ENCODE measurements at regions not wholly inside any gene's neighbourhood (a gene's known extent, or its start where the extent isn't known, plus 50 kb on each side); places are given as distances from the start of the nearest gene placed in this dataset.
"Not testable (repeated sequence)": the region's sequence is repeated elsewhere in the genome, so short reads cannot be mapped to it uniquely, and the experiment has no call there.

- TF ChIP-seq EP300 (IDR thresholded peaks at IDR 0.05) (no peak), POLR2A (IDR thresholded peaks at IDR 0.05) (no peak), CTCF (IDR thresholded peaks at IDR 0.05) (no peak), POLR2AphosphoS5 (IDR thresholded peaks at IDR 0.05) (no peak)
- peak overlapping the region in 2 of 4 donors; percentile 10 to 69 for H3K27ac ChIP-seq
- peaks cover 0 to 13% (median under 1%) of the 10 kb centered on the region in 4 donors for H3K36me3 ChIP-seq
- peaks cover 0 to 8% (median 6%) of the 10 kb centered on the region in 4 donors for H3K9me3 ChIP-seq
- no peak for ATAC-seq (ENCODE audit: low FRiP score in 2 of 2)
- 38 to 42% methylated on average over 2 to 3 of the region's 3 CpGs for WGBS, 2 donors
- H3K4me1 ChIP-seq, result no peaks in the 10 kb centered on the region
- no peak for DNase-seq
- no peaks in the 10 kb centered on the region for H3K27me3 ChIP-seq
- H3K4me3 ChIP-seq, result no peak overlapping the region
These were observed 59.2 kb upstream of the CD99 start for GRCh38 chrX:2631743-2632532.

- not testable (repeated sequence) for H3K4me3 ChIP-seq; H3K4me1 ChIP-seq; ATAC-seq (ENCODE audit: low FRiP score in 2 of 2); DNase-seq; H3K9me3 ChIP-seq; H3K27me3 ChIP-seq
- peak overlapping the region; percentile 61 to 70 (median 65) for H3K27ac ChIP-seq
- WGBS, 2 donors, result 65 to 84% methylated on average over 6 of the region's 6 CpGs
- peaks cover 0 to 20% (median 2%) of the 10 kb centered on the region in 4 donors for H3K36me3 ChIP-seq
These were observed 60.0 kb upstream of the CD99 start for GRCh38 chrX:2630935-2631742.

GRCh38 chrX:2630008-2630934 is 60.8 kb upstream of the CD99 start:
- 58 to 71% methylated on average over 5 of the region's 5 CpGs for WGBS, 2 donors

GRCh38 chrX:2629316-2630007 is 61.6 kb upstream of the CD99 start:
- H3K4me1 ChIP-seq, result no peaks in the 10 kb centered on the region
- peak overlapping the region; percentile 61 to 70 (median 65) for H3K27ac ChIP-seq
- H3K36me3 ChIP-seq, result peaks cover 0 to 26% (median 3%) of the 10 kb centered on the region in 4 donors
- TF ChIP-seq CTCF (IDR thresholded peaks at IDR 0.05) (no peak), POLR2AphosphoS5 (IDR thresholded peaks at IDR 0.05) (peak in 1 of 2 donors; percentile 55), POLR2A (IDR thresholded peaks at IDR 0.05) (no peak)
- 70 to 82% methylated on average over 6 of the region's 6 CpGs for WGBS, 2 donors
- ATAC-seq (ENCODE audit: low FRiP score in 2 of 2) (no peak), DNase-seq (no peak)
- no peaks in the 10 kb centered on the region for H3K27me3 ChIP-seq
- H3K9me3 ChIP-seq, result peaks cover 0 to 8% (median 6%) of the 10 kb centered on the region in 4 donors
- H3K4me3 ChIP-seq, result no peak overlapping the region

More at GRCh38 chrX:2630008-2630934, 60.8 kb upstream of the CD99 start:
- Histone ChIP-seq H3K36me3 (peaks cover 0 to 22% (median 2%) of the 10 kb centered on the region in 4 donors), H3K27ac (peak overlapping the region; percentile 61 to 70 (median 65))
- not testable (repeated sequence) for ATAC-seq (ENCODE audit: low FRiP score in 2 of 2); DNase-seq; H3K27me3 ChIP-seq; H3K4me3 ChIP-seq; H3K4me1 ChIP-seq; H3K9me3 ChIP-seq

GRCh38 chrX:2628751-2629315 is 62.3 kb upstream of the CD99 start:
- Histone ChIP-seq H3K4me1 (no peaks in the 10 kb centered on the region), H3K27ac (peak overlapping the region; percentile 61 to 70 (median 65)), H3K36me3 (peaks cover 0 to 27% (median 5%) of the 10 kb centered on the region in 4 donors), H3K4me3 (no peak overlapping the region), H3K27me3 (no peaks in the 10 kb centered on the region), H3K9me3 (peaks cover 0 to 8% (median 6%) of the 10 kb centered on the region in 4 donors)
- WGBS, 2 donors, result 37 to 79% methylated on average over 2 of the region's 2 CpGs
- no peak for TF ChIP-seq POLR2A (IDR thresholded peaks at IDR 0.05)
- no peak for DNase-seq
- no peak for ATAC-seq (ENCODE audit: low FRiP score in 2 of 2)
